ENCODE measurements at regions not wholly inside any gene's neighbourhood (a gene's known extent, or its start where the extent isn't known, plus 50 kb on each side); places are given as distances from the start of the nearest gene placed in this dataset.

- TF ChIP-seq BCL11B (tag by site-specific recombination; IDR thresholded peaks at IDR 0.05; ENCODE audit: low read depth) (no peak), OSR2 (tag by site-specific recombination; IDR thresholded peaks at IDR 0.05) (no peak), ZNF488 (tag by site-specific recombination; IDR thresholded peaks at IDR 0.05) (no peak)
Measured at GRCh38 chrX:39152106-39152649, 350.9 kb downstream of the MID1IP1 start (continued).

GRCh38 chrX:39156051-39156450 is 354.8 kb downstream of the MID1IP1 start:
- ChIA-PET CTCF (no interaction called here), POLR2A (no interaction called here)
- Histone ChIP-seq H3K9me3 (ENCODE audit: control insufficient read depth, insufficient read depth, low read depth, low read length) (no peaks in the 10 kb centered on the region), H3K4me3 (ENCODE audit: low read depth, low read length) (no peak overlapping the region), H3K36me3 (ENCODE audit: control insufficient read depth in 2 of 2, insufficient read depth in 1 of 2, low read length in 2 of 2) (no peaks in the 10 kb centered on the region), H3K4me1 (ENCODE audit: control insufficient read depth, insufficient read depth, low read length) (peaks cover 2% of the 10 kb centered on the region; the same call in 1 of the 2 replicates), H3K27ac (ENCODE audit: extremely low read depth, low read depth, low read length) (no peak overlapping the region)
- TF ChIP-seq ZNF518A (tag by site-specific recombination; conservative IDR thresholded peaks at IDR 0.05; ENCODE audit: low read depth) (no peak), PATZ1 (tag by site-specific recombination; IDR thresholded peaks at IDR 0.05) (no peak), MZF1 (tag by site-specific recombination; IDR thresholded peaks at IDR 0.05; ENCODE audit: borderline replicate concordance) (no peak), ZNF132 (tag by site-specific recombination; IDR thresholded peaks at IDR 0.05; ENCODE audit: borderline replicate concordance) (no peak), ZNF274 (IDR thresholded peaks at IDR 0.05; ENCODE audit: low read length) (no peak), ZNF274 (tag by site-specific recombination; IDR thresholded peaks at IDR 0.05; ENCODE audit: borderline replicate concordance) (no peak), ZNF701 (tag by site-specific recombination; IDR thresholded peaks at IDR 0.05) (no peak), ZNF394 (tag by site-specific recombination; IDR thresholded peaks at IDR 0.05; ENCODE audit: borderline replicate concordance) (no peak), ZBTB7A (tag by site-specific recombination; IDR thresholded peaks at IDR 0.05; ENCODE audit: low read depth) (no peak), ZNF571 (tag by site-specific recombination; IDR thresholded peaks at IDR 0.05) (no peak), GLIS1 (tag by site-specific recombination; IDR thresholded peaks at IDR 0.05) (no peak), ZNF354C (tag by site-specific recombination; IDR thresholded peaks at IDR 0.05; ENCODE audit: borderline replicate concordance, low read depth) (no peak), PRDM1 (tag by site-specific recombination; IDR thresholded peaks at IDR 0.05) (no peak), ZNF692 (tag by site-specific recombination; IDR thresholded peaks at IDR 0.05) (no peak), ZNF837 (tag by site-specific recombination; IDR thresholded peaks at IDR 0.05) (no peak), KLF17 (tag by site-specific recombination; IDR thresholded peaks at IDR 0.05) (no peak), ZNF843 (tag by site-specific recombination; IDR thresholded peaks at IDR 0.05) (no peak), ZNF10 (tag by site-specific recombination; IDR thresholded peaks at IDR 0.05) (no peak), IKZF3 (tag by site-specific recombination; IDR thresholded peaks at IDR 0.05) (no peak)

All from HEK293 (cell line).